ENCODE measurements at regions not wholly inside any gene's neighbourhood (a gene's known extent, or its start where the extent isn't known, plus 50 kb on each side); places are given as distances from the start of the nearest gene placed in this dataset.

GRCh38 chr21:18759267-18759666, 355.7 kb upstream of the TMPRSS15 start:
- WGBS, 4 donors = 81 to 86% (median 83%) methylated on average over 7 of the region's 7 CpGs
- no peak for ATAC-seq
- Histone ChIP-seq H3K27ac (no peak overlapping the region), H3K9me3 (no peaks in the 10 kb centered on the region), H3K4me1 (no peaks in the 10 kb centered on the region), H3K27me3 (no peaks in the 10 kb centered on the region), H3K4me3 (no peak overlapping the region), H3K36me3 (no peaks in the 10 kb centered on the region)
- DNase-seq = no peak
- no peak for TF ChIP-seq POLR2A (IDR thresholded peaks at IDR 0.05)
- no peak for TF ChIP-seq CTCF (IDR thresholded peaks at IDR 0.05)
- intact Hi-C loops (cut with DNase I) = no loop called here

GRCh38 chr21:18759751-18760161, 356.2 kb upstream of the TMPRSS15 start:
- 92 to 96% (median 94%) methylated on average over 17 of the region's 17 CpGs for WGBS, 4 donors
- Histone ChIP-seq H3K4me1 (no peaks in the 10 kb centered on the region), H3K36me3 (no peaks in the 10 kb centered on the region), H3K9me3 (no peaks in the 10 kb centered on the region), H3K4me3 (no peak overlapping the region), H3K27ac (no peak overlapping the region), H3K27me3 (no peaks in the 10 kb centered on the region)
- TF ChIP-seq POLR2A (IDR thresholded peaks at IDR 0.05) = no peak
- TF ChIP-seq CTCF (IDR thresholded peaks at IDR 0.05) = no peak
- ATAC-seq = no peak
- intact Hi-C loops (cut with DNase I) = no loop called here
- no peak for DNase-seq

- Histone ChIP-seq H3K36me3 (no peaks in the 10 kb centered on the region), H3K4me1 (no peaks in the 10 kb centered on the region), H3K27me3 (no peaks in the 10 kb centered on the region), H3K4me3 (no peak overlapping the region), H3K27ac (no peak overlapping the region), H3K9me3 (no peaks in the 10 kb centered on the region)
- TF ChIP-seq POLR2A (IDR thresholded peaks at IDR 0.05) (no peak), CTCF (IDR thresholded peaks at IDR 0.05) (no peak)
- DNase-seq = no peak
- ATAC-seq = no peak
- intact Hi-C loops (cut with DNase I) = no loop called here
- WGBS, 4 donors = 82 to 87% (median 84%) methylated on average over 5 of the region's 5 CpGs
Measured at GRCh38 chr21:18760247-18760646, 356.7 kb upstream of the TMPRSS15 start.

- H3K9me3 ChIP-seq = no peaks in the 10 kb centered on the region
Measured at GRCh38 chr21:18764720-18765119, 361.1 kb upstream of the TMPRSS15 start.

More at GRCh38 chr21:18764720-18765119, 361.1 kb upstream of the TMPRSS15 start:
- Histone ChIP-seq H3K4me3 (no peak overlapping the region), H3K4me1 (no peaks in the 10 kb centered on the region), H3K27me3 (no peaks in the 10 kb centered on the region), H3K36me3 (no peaks in the 10 kb centered on the region), H3K27ac (no peak overlapping the region)
- ATAC-seq (no peak), DNase-seq (no peak)
- WGBS, 4 donors = 86 to 92% (median 91%) methylated on average over 15 of the region's 15 CpGs
- intact Hi-C loops (cut with DNase I) = no loop called here
- TF ChIP-seq CTCF (IDR thresholded peaks at IDR 0.05) (no peak), POLR2A (IDR thresholded peaks at IDR 0.05) (no peak)

Measured in heart left ventricle (tissue), 16 donors.